ENCODE measurements at regions not wholly inside any gene's neighbourhood (a gene's known extent, or its start where the extent isn't known, plus 50 kb on each side); places are given as distances from the start of the nearest gene placed in this dataset.

DNA sequence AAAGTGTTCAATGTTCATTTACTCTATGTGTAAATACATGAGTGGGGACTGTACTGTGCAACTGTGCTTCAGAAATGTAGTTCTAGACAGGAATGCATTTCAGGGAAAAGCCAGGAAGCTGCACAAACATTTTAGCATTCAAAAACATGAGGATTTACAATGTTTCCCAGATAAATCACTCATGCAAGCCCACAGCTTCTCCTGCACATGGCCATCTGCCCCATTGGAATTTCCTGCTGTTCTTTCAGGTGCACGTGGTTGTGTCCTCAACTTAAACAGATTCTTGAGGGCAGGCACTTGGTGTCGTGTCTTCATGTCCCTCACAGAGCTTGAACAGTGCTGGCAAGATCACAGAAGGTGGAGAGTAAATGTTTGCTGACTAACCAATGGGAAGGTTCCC is 101.5 kb downstream of the UNC5CL start:
- DNase-seq: no peak

- no peak for DNase-seq
Observed at GRCh38 chr6:40936818-40937251, 102.2 kb downstream of the UNC5CL start.

DNA sequence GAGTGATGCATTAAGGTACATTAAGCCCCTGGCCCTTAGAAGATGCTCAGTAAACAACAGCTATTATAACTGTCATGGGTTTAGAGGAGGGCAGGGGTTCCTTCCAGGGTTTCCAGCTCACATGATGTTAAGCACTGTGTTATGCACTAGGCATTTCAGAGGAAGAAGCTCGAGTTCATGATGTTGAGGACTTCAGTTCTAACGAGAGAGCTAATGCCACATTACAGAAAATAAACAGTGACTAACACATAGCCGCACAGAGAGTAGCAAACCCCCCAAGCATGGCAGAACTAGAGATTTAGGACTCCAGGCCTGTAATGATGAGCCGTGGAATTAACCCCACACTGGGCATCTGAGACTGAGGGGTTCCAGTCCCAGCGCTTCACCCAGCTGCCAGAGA is 105.2 kb downstream of the UNC5CL start:
- DNase-seq: no peak

- DNase-seq: no peak
Observed at GRCh38 chr6:40932953-40933352, 106.1 kb downstream of the UNC5CL start.

- no peak for DNase-seq
Observed at GRCh38 chr6:40932366-40932765, 106.7 kb downstream of the UNC5CL start.

DNA sequence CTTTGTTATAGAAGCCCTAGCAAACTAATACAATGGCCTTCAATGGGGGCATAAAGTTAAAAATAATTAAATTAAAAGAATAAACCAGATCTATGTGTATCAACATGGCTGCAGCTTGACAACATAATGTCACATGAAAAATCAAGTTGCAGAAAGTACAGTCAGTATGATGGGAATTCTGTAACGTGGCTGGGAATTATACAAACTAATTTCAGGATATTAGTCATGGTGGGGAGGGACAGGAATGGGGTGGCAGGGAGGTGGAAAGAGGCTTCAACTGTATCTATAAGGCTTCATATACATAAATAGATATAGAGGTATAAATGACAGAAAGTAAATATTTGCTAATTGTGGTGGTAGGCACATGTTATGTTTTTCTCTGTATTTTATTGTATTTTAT is 107.1 kb downstream of the UNC5CL start:
- no peak for DNase-seq

- DNase-seq: no peak
Observed at GRCh38 chr6:40930555-40930954, 108.5 kb downstream of the UNC5CL start.

- DNase-seq: no peak
Observed at GRCh38 chr6:40930045-40930444, 109.0 kb downstream of the UNC5CL start.

DNA sequence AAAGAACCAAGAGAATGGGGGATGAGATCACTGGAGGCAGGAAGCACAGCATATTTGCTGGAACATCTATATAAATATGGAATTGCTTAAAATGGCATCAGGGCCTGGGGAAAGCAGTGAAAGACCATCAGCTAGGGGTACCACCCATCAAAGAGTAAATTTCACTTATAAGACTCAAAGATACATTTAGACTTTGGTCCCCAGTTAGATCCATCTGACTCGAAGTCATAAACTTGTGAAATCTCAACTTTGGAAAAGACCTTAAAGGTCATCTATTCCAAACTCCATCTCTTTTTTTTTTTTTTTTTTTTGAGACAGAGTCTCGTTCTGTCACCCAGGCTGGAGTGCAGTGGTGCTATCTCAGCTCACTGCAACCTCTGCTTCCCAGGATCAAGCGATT is 109.8 kb downstream of the UNC5CL start:
- no peak for DNase-seq

DNA sequence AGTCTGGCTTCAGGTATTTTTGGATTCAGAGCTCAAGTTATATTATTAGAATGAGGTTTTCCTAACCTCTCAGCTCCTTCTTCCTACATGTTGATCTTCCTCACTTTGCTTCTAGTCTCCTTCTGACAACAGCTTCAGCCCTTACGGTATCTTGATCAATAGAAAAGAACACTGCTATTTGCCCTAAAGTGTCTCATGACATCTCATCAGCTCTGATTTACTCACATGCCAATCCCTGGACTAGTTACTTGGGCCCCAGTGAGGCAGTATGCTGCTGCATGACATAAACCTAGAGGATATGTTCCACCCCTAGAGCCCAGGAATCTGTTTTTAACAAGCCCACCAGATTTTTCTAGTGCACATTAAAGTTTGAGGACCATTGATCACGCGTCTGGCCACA is 110.3 kb downstream of the UNC5CL start:
- no peak for DNase-seq

DNA sequence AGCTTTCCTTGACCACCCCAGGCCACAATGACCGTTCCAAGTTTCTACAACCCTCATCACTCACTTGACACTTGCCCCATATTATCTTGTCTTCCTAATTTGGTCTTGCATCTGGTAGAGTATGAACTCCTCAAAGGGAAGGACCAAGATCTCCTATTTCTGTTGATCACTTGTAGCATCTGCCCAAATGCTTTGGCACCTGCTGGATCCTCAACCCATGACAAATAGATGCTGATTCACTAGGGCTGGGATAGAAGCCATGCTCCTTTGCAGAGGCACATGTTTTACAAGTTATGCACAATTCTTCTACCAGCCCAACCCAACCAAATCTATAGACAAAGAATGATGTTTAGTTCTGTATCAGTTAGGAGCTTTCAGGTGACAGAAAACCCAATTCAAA is 110.7 kb downstream of the UNC5CL start:
- no peak for DNase-seq

GRCh38 chr6:40925341-40925740 is 113.7 kb downstream of the UNC5CL start:
- no peak for DNase-seq

DNA sequence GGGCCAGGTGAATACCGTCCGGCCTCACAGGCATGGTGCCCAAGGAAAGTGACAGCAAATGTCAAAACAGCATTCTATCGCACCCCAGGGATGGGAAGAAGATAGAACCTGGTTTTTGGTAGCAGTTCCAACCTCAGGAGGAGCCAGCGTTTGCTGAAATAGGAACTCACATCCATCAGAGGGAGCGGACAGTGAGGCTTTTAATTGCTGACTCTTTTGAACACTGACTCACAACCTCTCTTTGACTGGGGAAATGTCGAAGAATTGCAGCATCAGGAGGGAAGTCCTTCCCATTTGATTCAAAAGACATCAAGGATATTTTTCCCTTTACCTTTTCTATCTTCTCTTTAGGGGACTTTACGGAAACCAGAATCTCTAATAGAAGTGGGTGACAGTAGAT is 114.2 kb downstream of the UNC5CL start:
- DNase-seq: no peak

DNA sequence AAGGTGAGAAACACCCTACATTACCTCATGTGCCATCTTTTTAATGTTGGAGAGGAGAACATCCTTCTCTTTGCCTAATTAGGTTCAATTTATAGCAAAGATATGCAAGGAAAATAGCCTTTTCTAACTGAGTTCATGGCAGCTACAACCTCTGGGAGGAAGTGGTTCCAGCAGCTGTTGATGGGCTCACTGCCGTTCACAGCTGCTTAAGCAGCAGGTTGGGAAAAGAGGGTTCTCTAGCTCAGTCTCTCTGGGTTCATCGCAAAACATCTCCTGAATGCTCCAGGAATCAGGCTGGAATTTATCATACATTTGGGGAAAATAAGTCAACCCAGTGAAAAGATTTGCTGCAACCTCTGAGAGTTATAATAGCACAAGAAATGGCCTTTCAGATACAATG is 115.1 kb downstream of the UNC5CL start:
- no peak for DNase-seq

DNA sequence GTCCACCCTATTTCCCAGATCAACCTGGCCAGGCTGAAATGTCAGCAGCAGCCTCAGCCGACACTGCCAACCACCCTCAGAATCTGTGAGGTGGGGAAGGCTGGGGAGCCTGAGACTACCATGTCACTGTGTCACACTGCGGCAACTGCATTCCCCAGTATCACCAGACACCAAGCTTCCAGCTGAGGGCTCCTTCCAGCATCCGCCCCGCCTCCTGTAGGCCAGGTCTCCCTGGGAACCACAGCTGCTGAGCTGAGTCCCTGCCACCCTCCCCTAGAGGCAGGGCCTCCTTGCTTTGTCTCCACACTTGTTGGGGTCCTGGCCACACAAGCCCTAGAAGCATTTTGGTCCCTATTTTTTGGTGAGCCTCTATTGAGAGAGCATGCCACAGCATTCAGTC is 115.7 kb downstream of the UNC5CL start:
- DNase-seq: no peak

DNA sequence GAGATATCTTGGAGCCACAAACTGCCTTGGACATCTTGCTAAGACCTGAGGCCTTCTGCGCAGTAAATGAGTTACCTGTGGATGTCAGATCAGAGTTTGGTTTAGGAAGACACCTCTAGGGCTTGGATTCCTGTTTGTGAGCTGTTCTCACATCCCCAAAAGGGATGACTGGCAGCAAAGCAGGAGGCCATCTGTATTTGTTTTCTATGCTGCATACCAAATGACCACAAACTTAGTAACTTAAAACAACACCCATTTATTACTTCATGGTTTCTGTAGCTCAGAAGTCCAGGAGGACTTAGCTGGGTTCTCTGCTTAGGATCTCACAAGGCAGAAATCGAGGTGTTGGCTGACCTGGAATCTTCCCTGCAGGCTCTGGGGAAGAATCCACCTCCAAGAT is 116.7 kb downstream of the UNC5CL start:
- no peak for DNase-seq

DNA sequence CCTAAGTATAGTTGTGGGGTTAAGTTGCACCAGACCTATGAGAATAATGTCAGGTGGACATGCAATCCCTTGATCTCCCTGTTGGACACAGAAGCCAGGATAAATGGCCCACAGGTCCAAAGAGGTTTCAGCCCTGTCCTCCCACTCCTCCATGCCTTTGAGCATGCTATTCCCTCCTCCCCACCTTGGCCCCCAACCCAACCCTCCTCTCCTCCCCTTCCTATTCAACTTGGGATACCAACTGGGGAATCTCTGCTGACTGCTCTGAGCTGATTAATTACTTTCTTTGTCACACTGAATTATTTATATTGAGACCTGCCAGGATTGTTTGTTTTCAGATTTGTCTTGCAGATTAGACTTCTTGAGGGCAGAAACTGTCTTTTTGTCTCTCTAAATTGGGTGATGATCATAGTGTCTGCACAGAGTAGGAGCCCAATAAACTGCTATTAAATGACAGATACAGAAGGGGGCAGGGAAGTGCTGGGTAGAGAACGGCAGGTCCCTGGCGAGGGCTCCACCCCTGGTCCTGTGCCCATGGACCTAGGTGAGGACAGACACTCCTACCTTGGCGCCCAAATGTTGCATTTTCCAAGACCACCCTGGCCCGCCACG is 120.9 kb downstream of the UNC5CL start:
- DNase-seq: no peak

GRCh38 chr6:40917603-40918002 is 121.4 kb downstream of the UNC5CL start:
- no peak for DNase-seq

DNA sequence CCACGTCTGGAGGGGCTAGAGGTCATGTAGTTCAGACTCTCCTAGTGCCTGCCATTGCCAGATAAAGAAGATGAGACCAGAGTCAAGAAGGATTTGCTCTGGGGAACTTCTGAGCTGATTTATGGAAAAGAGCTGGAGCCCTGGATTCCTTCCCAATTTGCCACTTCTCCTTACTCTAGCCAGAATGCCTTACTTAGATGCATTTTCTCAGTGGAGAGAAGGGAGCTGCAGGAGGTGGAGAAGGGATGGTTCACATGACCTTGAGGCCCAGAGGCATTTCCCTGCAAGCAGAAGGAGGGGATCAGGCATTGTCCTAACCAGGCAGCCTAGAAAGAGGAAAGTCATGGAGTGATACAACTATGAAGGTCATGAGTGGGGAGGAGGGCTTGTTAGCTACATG is 122.2 kb downstream of the UNC5CL start:
- DNase-seq: no peak

GRCh38 chr6:40915165-40915564 is 123.9 kb downstream of the UNC5CL start:
- DNase-seq: no peak

GRCh38 chr6:40914005-40914404 is 125.0 kb downstream of the UNC5CL start:
- no peak for DNase-seq

GRCh38 chr6:40912158-40912946 is 126.7 kb downstream of the UNC5CL start:
- no peak for DNase-seq

DNA sequence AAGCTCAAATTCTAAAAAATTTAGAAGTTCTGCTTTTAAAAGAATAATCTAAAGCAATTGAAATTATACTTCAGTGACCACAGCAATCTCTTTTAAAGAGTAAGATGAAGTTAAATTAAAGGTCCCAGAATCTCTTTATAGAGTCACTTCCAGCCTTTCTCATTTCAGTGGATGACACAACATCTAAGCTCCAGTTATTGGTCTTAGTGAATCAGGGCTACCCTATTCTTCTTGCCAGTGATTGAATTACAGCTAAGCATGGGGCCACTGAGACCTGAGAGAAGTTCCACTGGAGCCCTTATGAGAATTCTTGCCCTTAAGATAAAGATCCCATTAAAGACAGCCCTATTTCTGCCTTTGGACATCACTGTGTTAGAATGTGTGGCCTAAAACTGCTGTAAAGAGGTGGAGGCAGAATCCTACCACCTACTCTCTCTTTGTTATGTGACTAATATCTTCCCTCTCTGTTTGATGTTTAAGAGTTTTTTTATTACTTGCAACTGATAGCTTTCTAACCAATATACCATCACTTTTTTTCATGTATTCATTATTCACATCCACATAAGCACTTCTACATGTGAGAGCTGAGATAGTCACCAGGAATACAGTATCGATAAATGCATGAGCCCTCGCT is 128.6 kb downstream of the UNC5CL start:
- no peak for DNase-seq
